Testis (tissue), 2 donors: ENCODE measurements at regions not wholly inside any gene's neighbourhood (a gene's known extent, or its start where the extent isn't known, plus 50 kb on each side); places are given as distances from the start of the nearest gene placed in this dataset.

ENCODE experiments used
- CTCF ChIP-seq, 3 experiments: fragments of 450-650 bp in 2 of 3; fragments of 200-600 bp in 1 of 3; sonication (generic) in 1 of 3; IDR thresholded peaks; one replicate each; pipeline ENCODE4 v1.5.1; 2016 to 2019; ENCODE audit warnings: antibody characterized with exemption in 3 of 3, mild to moderate bottlenecking in 2 of 3, moderate library complexity in 1 of 3
- POLR2A ChIP-seq: fragments of 450-650 bp; IDR thresholded peaks from one replicate; pipeline ENCODE4 v1.6.1; 2017; ENCODE audit warnings: antibody characterized with exemption, mild to moderate bottlenecking, moderate library complexity

GRCh38 chr5:142255831-142256230 lies 69.0 kb downstream of the SPRY4 start:
- TF ChIP-seq POLR2A (no peak), CTCF (IDR thresholded peaks at IDR 0.05) (no peak)
